ENCODE measurements at regions not wholly inside any gene's neighbourhood (a gene's known extent, or its start where the extent isn't known, plus 50 kb on each side); places are given as distances from the start of the nearest gene placed in this dataset.

GRCh38 chr14:76666746-76667145 lies 94.5 kb upstream of the VASH1 start:
- no peak for DNase-seq
- intact Hi-C loops (cut with DNase I), result no loop called here
- H3K4me3 ChIP-seq (replicated peaks in 1 of 3), result no peak overlapping the region
- no peaks in the 10 kb centered on the region for H3K9me3 ChIP-seq
- H3K27ac ChIP-seq, result no peak overlapping the region
- TF ChIP-seq CTCF (IDR thresholded peaks at IDR 0.05) (no peak), POLR2A (IDR thresholded peaks at IDR 0.05) (no peak)
- no peaks in the 10 kb centered on the region for H3K4me1 ChIP-seq
- WGBS, 2 donors, result 43 to 44% methylated on average over 5 of the region's 5 CpGs
- H3K36me3 ChIP-seq, result no peaks in the 10 kb centered on the region
- no peaks in the 10 kb centered on the region for H3K27me3 ChIP-seq

- intact Hi-C loops (cut with DNase I), result no loop called here
- no peak overlapping the region for H3K27ac ChIP-seq
- no peaks in the 10 kb centered on the region for H3K27me3 ChIP-seq
- H3K36me3 ChIP-seq, result no peaks in the 10 kb centered on the region
- no peaks in the 10 kb centered on the region for H3K4me1 ChIP-seq
- H3K4me3 ChIP-seq (replicated peaks in 1 of 3), result no peak overlapping the region
- no peaks in the 10 kb centered on the region for H3K9me3 ChIP-seq
- TF ChIP-seq POLR2A (IDR thresholded peaks at IDR 0.05) (no peak), CTCF (IDR thresholded peaks at IDR 0.05) (no peak)
- no peak for DNase-seq
These were observed 91.5 kb upstream of the VASH1 start for GRCh38 chr14:76669770-76670169.

GRCh38 chr14:76672123-76672522 lies 89.1 kb upstream of the VASH1 start:
- 91 to 93% methylated on average over 3 of the region's 3 CpGs for WGBS, 2 donors
- H3K36me3 ChIP-seq, result no peaks in the 10 kb centered on the region
- no peak overlapping the region for H3K4me3 ChIP-seq (replicated peaks in 1 of 3)
- no peak for DNase-seq
- intact Hi-C loops (cut with DNase I), result no loop called here
- TF ChIP-seq POLR2A (IDR thresholded peaks at IDR 0.05), result no peak
- TF ChIP-seq CTCF (IDR thresholded peaks at IDR 0.05), result no peak
- no peaks in the 10 kb centered on the region for H3K9me3 ChIP-seq
- H3K27ac ChIP-seq, result no peak overlapping the region
- H3K4me1 ChIP-seq, result no peaks in the 10 kb centered on the region
- H3K27me3 ChIP-seq, result no peaks in the 10 kb centered on the region

GRCh38 chr14:76673261-76673660 lies 88.0 kb upstream of the VASH1 start:
- Histone ChIP-seq H3K4me3 (replicated peaks in 1 of 3) (no peak overlapping the region), H3K27ac (no peak overlapping the region), H3K4me1 (no peaks in the 10 kb centered on the region), H3K9me3 (no peaks in the 10 kb centered on the region), H3K36me3 (no peaks in the 10 kb centered on the region), H3K27me3 (no peaks in the 10 kb centered on the region)
- no peak for TF ChIP-seq CTCF (IDR thresholded peaks at IDR 0.05)
- TF ChIP-seq POLR2A (IDR thresholded peaks at IDR 0.05), result no peak
- no peak for DNase-seq
- intact Hi-C loops (cut with DNase I), result no loop called here
- 94 to 96% methylated on average over 3 of the region's 3 CpGs for WGBS, 2 donors

GRCh38 chr14:76675046-76675445 lies 86.2 kb upstream of the VASH1 start:
- Histone ChIP-seq H3K9me3 (no peaks in the 10 kb centered on the region), H3K27ac (no peak overlapping the region), H3K4me3 (replicated peaks in 1 of 3) (no peak overlapping the region), H3K4me1 (no peaks in the 10 kb centered on the region), H3K36me3 (no peaks in the 10 kb centered on the region), H3K27me3 (no peaks in the 10 kb centered on the region)
- no peak for DNase-seq
- 76 to 78% methylated on average over 11 of the region's 11 CpGs for WGBS, 2 donors
- no peak for TF ChIP-seq CTCF (IDR thresholded peaks at IDR 0.05)
- TF ChIP-seq POLR2A (IDR thresholded peaks at IDR 0.05), result no peak
- intact Hi-C loops (cut with DNase I), result no loop called here
